ENCODE measurements at regions not wholly inside any gene's neighbourhood (a gene's known extent, or its start where the extent isn't known, plus 50 kb on each side); places are given as distances from the start of the nearest gene placed in this dataset.

- POLR2A ChIA-PET = no interaction called here
- H3K27ac ChIP-seq (ENCODE audit: low read depth, low read length) = no peak overlapping the region
- peaks cover 44% of the 10 kb centered on the region for H3K27me3 ChIP-seq (ENCODE audit: insufficient read depth, low read length)
- RAD21 ChIA-PET (ENCODE audit: low non-redundant PET in 1 of 2, low total read pairs in 2 of 2, uncharacterized antibody in 2 of 2, unreplicated experiment in 2 of 2) = interaction anchor here in 1 of 2 experiments (1.4 kb wide), 1 partner anchor 762 kb away, joined by 3 read pairs; no protein-coding TSS in a partner anchor
- H3K4me1 ChIP-seq (ENCODE audit: control insufficient read depth in 1 of 2, insufficient read depth in 2 of 2, low read length in 2 of 2) = peaks cover 0 to 14% of the 10 kb centered on the region in 2 experiments; a peak in 2 of 4 replicates
- no peaks in the 10 kb centered on the region for H3K9me3 ChIP-seq (ENCODE audit: control insufficient read depth in 1 of 2, insufficient read depth in 1 of 2, low read depth in 1 of 2, low read length in 2 of 2)
- no TSS peak for BruUV-seq (replicated peaks)
- H4K20me1 ChIP-seq (ENCODE audit: insufficient read depth) = no peaks in the 10 kb centered on the region
- no peaks in the 10 kb centered on the region for H3K36me3 ChIP-seq (ENCODE audit: control insufficient read depth in 1 of 2, insufficient read depth in 2 of 2, low read length in 2 of 2)
- H3K79me2 ChIP-seq (ENCODE audit: insufficient read depth, low read length) = no peaks in the 10 kb centered on the region
- H2AFZ ChIP-seq (ENCODE audit: low read depth, low read length, poor library complexity, severe bottlenecking) = peak overlapping the region; percentile 73
- no peak overlapping the region for H3K9ac ChIP-seq (ENCODE audit: low read length)
- no peaks in the 10 kb centered on the region for H3K9me2 ChIP-seq (ENCODE audit: insufficient read depth)
- peak; percentile 99 for ATAC-seq
- CTCF ChIA-PET = interaction anchor here (0.7 to 2.5 kb wide), 20 partner anchors 9 to 1706 kb away, joined by 3 to 33 read pairs (median 4); no protein-coding TSS in a partner anchor
- intact Hi-C loops (cut with micrococcal nuclease) = loop anchor here (1.0 to 10.0 kb wide), 7 partner anchors 672 to 1285 kb away; no protein-coding TSS in a partner anchor
- H3K4me2 ChIP-seq (ENCODE audit: low read length) = peak overlapping the region; percentile 76
- no peak for TF ChIP-seq EZH2phosphoT487 (IDR thresholded peaks at IDR 0.05; ENCODE audit: borderline replicate concordance)
- TF ChIP-seq RAD21 (IDR thresholded peaks at IDR 0.05; ENCODE audit: low read depth) = peak; percentile 88
- TF ChIP-seq MAX (IDR thresholded peaks at IDR 0.05) = no peak
- TF ChIP-seq JUND (IDR thresholded peaks at IDR 0.05) = no peak
- TF ChIP-seq CTCF (IDR thresholded peaks at IDR 0.05 in 2 of 3, conservative IDR thresholded peaks at IDR 0.05 in 1 of 3; ENCODE audit: borderline replicate concordance in 1 of 3, insufficient read depth in 1 of 3, low read depth in 2 of 3, low read length in 2 of 3) = peak; percentile 62 to 88 (median 88)
- 0 out of 2 replicates have a peak, but pooled peaks have one; percentile 49 for TF ChIP-seq EZH2 (IDR thresholded peaks at IDR 0.05)
- no peak for TF ChIP-seq FOSL1 (IDR thresholded peaks at IDR 0.05; ENCODE audit: low read depth)
- no peak for TF ChIP-seq SRF (IDR thresholded peaks at IDR 0.05; ENCODE audit: low read depth)
- TF ChIP-seq POLR2A (IDR thresholded peaks at IDR 0.05; ENCODE audit: borderline replicate concordance, extremely low read depth, insufficient read depth, insufficient read length) = no peak
- TF ChIP-seq SP1 (IDR thresholded peaks at IDR 0.05; ENCODE audit: low read depth) = no peak
- DNase-seq (ENCODE audit: low read depth, low spot score) = peak; percentile 61
- H3K4me3 ChIP-seq (replicated peaks in 1 of 2; ENCODE audit: low read depth in 1 of 2, low read length in 2 of 2) = peak overlapping the region; percentile 23 to 45
Measured at GRCh38 chr11:16613512-16614381, 124.7 kb upstream of the C11orf58 start.

Data from HCT116 (cell line).